Esophagus (tissue), 2 donors: ENCODE measurements at regions not wholly inside any gene's neighbourhood (a gene's known extent, or its start where the extent isn't known, plus 50 kb on each side); places are given as distances from the start of the nearest gene placed in this dataset.

Source experiments
- H3K27ac ChIP-seq, 2 donors: one replicate each; pipeline ENCODE4 v1.5.1; 2013; ENCODE audit warnings: low read depth in 2 of 2, mild to moderate bottlenecking in 2 of 2, inconsistent platforms in 1 of 2, low read length in 1 of 2, moderate library complexity in 1 of 2
- H3K27me3 ChIP-seq, 2 donors: one replicate each; pipeline ENCODE4 v1.6.1; 2013; ENCODE audit warnings: low read length in 2 of 2, control low read depth in 1 of 2, mild to moderate bottlenecking in 1 of 2; ENCODE audit not compliant: insufficient read depth in 2 of 2, control insufficient read depth in 1 of 2
- H3K36me3 ChIP-seq, 2 donors: one replicate each; pipeline ENCODE4 v1.6.1; 2013; ENCODE audit warnings: low read length in 1 of 2; ENCODE audit not compliant: control insufficient read depth in 2 of 2, insufficient read depth in 2 of 2
- H3K4me1 ChIP-seq, 2 donors: one replicate each; pipeline ENCODE4 v1.6.1; 2013; ENCODE audit warnings: low read length in 1 of 2; ENCODE audit not compliant: control insufficient read depth in 2 of 2, insufficient read depth in 2 of 2
- H3K4me3 ChIP-seq, 2 donors: one replicate each; pipeline ENCODE4 v1.5.1; 2013; ENCODE audit warnings: low read length in 2 of 2, mild to moderate bottlenecking in 2 of 2, low read depth in 1 of 2, moderate library complexity in 1 of 2
- H3K9me3 ChIP-seq, 2 donors: one replicate each; pipeline ENCODE4 v1.6.1; 2013; ENCODE audit warnings: mild to moderate bottlenecking in 2 of 2, low read depth in 1 of 2, low read length in 1 of 2, moderate library complexity in 1 of 2; ENCODE audit not compliant: control insufficient read depth in 2 of 2, insufficient read depth in 1 of 2
- WGBS, 2 donors: extraction: QIAGEN DNeasy Blood & Tissue Kit; methylation state at CpG; one replicate each; pipeline ENCODE4 v1.1.7; 2013; 5-methylcytosine and 5-hydroxymethylcytosine counted together
- donor health status: healthy with polysubstance abuse.
- donor health status: Bipolar disorder and iron deficiency.

GRCh38 chr6:137784583-137784982, 82.5 kb upstream of the TNFAIP3 start:
- H3K4me3 ChIP-seq: no peak overlapping the region
- WGBS, 2 donors: 61 to 85% methylated on average over 1 of the region's 1 CpG

DNA sequence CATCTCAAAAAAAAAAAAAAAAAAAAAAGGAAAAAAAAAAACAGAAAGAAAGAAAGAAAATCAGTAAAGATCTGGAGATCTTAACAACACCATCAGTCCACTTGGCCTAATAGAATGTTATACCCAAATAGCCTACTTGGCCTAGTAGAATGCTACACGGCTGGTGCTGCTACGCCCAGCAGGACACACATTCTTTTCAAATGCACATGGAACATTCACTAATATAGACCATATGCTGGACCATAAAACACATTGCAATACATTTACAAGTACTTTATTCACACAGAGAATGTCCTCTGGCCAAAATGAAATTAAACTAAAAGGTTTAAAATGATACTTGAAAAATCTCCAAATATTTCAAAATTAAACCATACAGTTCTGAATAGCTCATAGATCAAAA, 80.0 kb upstream of the TNFAIP3 start:
- Histone ChIP-seq H3K9me3 (no peaks in the 10 kb centered on the region), H3K4me3 (no peak overlapping the region), H3K4me1 (no peaks in the 10 kb centered on the region), H3K27me3 (no peaks in the 10 kb centered on the region), H3K27ac (no peak overlapping the region), H3K36me3 (no peaks in the 10 kb centered on the region)
- WGBS, 2 donors: 94 to 97% methylated on average over 2 of the region's 2 CpGs

More at GRCh38 chr6:137784583-137784982, 82.5 kb upstream of the TNFAIP3 start:
- no peaks in the 10 kb centered on the region for H3K27me3 ChIP-seq
- H3K4me1 ChIP-seq: peaks cover 0 to 2% of the 10 kb centered on the region in 2 donors
- no peaks in the 10 kb centered on the region for H3K36me3 ChIP-seq
- H3K27ac ChIP-seq: no peak overlapping the region
- no peaks in the 10 kb centered on the region for H3K9me3 ChIP-seq

- H3K4me3 ChIP-seq: no peak overlapping the region
- H3K36me3 ChIP-seq: no peaks in the 10 kb centered on the region
- no peaks in the 10 kb centered on the region for H3K9me3 ChIP-seq
- no peaks in the 10 kb centered on the region for H3K27me3 ChIP-seq
- H3K4me1 ChIP-seq: no peaks in the 10 kb centered on the region
- H3K27ac ChIP-seq: no peak overlapping the region
- WGBS, 2 donors: 96 to 100% methylated on average over 1 of the region's 1 CpG
Measured at GRCh38 chr6:137788248-137788647, 78.8 kb upstream of the TNFAIP3 start.

- Histone ChIP-seq H3K36me3 (no peaks in the 10 kb centered on the region), H3K27ac (no peak overlapping the region), H3K4me3 (no peak overlapping the region), H3K27me3 (no peaks in the 10 kb centered on the region), H3K9me3 (no peaks in the 10 kb centered on the region), H3K4me1 (no peaks in the 10 kb centered on the region)
- WGBS, 2 donors: 77% methylated on average over 6 of the region's 6 CpGs
Measured at GRCh38 chr6:137791281-137792159, 75.5 kb upstream of the TNFAIP3 start.

- Histone ChIP-seq H3K4me1 (no peaks in the 10 kb centered on the region), H3K36me3 (no peaks in the 10 kb centered on the region), H3K4me3 (no peak overlapping the region), H3K9me3 (no peaks in the 10 kb centered on the region), H3K27me3 (no peaks in the 10 kb centered on the region), H3K27ac (no peak overlapping the region)
- 77 to 84% methylated on average over 6 of the region's 6 CpGs for WGBS, 2 donors
Measured at GRCh38 chr6:137792160-137793033, 74.7 kb upstream of the TNFAIP3 start.

GRCh38 chr6:137793805-137794515, 73.1 kb upstream of the TNFAIP3 start:
- no peak overlapping the region for H3K4me3 ChIP-seq
- H3K27ac ChIP-seq: no peak overlapping the region
- no peaks in the 10 kb centered on the region for H3K4me1 ChIP-seq
- WGBS, 2 donors: 83 to 90% methylated on average over 8 of the region's 8 CpGs
- H3K36me3 ChIP-seq: no peaks in the 10 kb centered on the region
- no peaks in the 10 kb centered on the region for H3K27me3 ChIP-seq
- H3K9me3 ChIP-seq: no peaks in the 10 kb centered on the region

DNA sequence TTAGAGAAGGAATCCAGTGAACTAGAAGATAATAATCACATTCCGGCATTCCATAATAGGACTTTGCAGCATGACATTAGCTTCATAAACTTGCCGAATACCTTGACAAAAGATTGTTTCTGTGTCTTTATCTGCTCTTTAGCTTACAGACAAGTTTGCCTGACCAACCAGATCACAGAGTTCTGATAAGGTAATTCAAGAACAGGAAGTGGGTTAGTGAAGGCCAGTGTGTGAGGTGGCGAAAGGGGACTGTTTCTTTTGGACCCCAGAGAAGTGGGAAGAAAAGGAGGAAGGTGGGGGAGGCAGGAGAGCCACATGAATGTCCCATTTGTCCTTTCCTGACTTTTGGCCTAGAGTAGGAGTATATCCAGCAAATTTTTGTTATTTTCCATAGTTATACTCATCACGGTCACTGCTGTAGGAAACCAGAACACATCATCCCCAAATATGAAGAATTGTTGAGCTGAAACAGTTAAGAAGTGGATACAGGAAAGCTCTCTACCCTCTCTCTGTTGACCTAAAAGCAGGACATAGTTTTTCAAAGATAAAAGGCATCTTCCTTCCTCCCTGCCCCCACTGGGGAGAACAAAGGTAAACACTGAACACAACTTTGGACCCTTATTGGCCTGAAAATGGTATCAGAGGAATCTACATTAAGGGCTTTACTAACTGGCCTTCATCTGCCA, 72.4 kb upstream of the TNFAIP3 start:
- Histone ChIP-seq H3K36me3 (no peaks in the 10 kb centered on the region), H3K27ac (no peak overlapping the region)
- WGBS, 2 donors: 81 to 88% methylated on average over 4 of the region's 4 CpGs

GRCh38 chr6:137795501-137795900, 71.6 kb upstream of the TNFAIP3 start:
- Histone ChIP-seq H3K36me3 (no peaks in the 10 kb centered on the region), H3K9me3 (no peaks in the 10 kb centered on the region), H3K4me1 (peaks cover 0 to 3% of the 10 kb centered on the region in 2 donors), H3K27ac (no peak overlapping the region), H3K27me3 (no peaks in the 10 kb centered on the region), H3K4me3 (no peak overlapping the region)
- 86 to 94% methylated on average over 3 of the region's 3 CpGs for WGBS, 2 donors

More for the DNA sequence above, 72.4 kb upstream of the TNFAIP3 start:
- Histone ChIP-seq H3K4me3 (no peak overlapping the region), H3K4me1 (peaks cover 0 to 3% of the 10 kb centered on the region in 2 donors), H3K9me3 (no peaks in the 10 kb centered on the region), H3K27me3 (no peaks in the 10 kb centered on the region)

- whole genome bisulfite sequencing, 2 donors: 72 to 89% methylated on average over 3 of the region's 3 CpGs
- Histone ChIP-seq H3K27me3 (no peaks in the 10 kb centered on the region), H3K27ac (no peak overlapping the region), H3K36me3 (no peaks in the 10 kb centered on the region), H3K9me3 (no peaks in the 10 kb centered on the region), H3K4me3 (no peak overlapping the region), H3K4me1 (peaks cover 0 to 3% of the 10 kb centered on the region in 2 donors)
Measured at GRCh38 chr6:137798261-137798660, 68.8 kb upstream of the TNFAIP3 start.
